Medulla oblongata (tissue), 1 donor: ENCODE measurements at regions not wholly inside any gene's neighbourhood (a gene's known extent, or its start where the extent isn't known, plus 50 kb on each side); places are given as distances from the start of the nearest gene placed in this dataset.

Experiments
- DNase-seq: peaks from one replicate; pipeline ENCODE4 v3.0.0-alpha.2; 2015; ENCODE audit errors: extremely low spot score

DNA sequence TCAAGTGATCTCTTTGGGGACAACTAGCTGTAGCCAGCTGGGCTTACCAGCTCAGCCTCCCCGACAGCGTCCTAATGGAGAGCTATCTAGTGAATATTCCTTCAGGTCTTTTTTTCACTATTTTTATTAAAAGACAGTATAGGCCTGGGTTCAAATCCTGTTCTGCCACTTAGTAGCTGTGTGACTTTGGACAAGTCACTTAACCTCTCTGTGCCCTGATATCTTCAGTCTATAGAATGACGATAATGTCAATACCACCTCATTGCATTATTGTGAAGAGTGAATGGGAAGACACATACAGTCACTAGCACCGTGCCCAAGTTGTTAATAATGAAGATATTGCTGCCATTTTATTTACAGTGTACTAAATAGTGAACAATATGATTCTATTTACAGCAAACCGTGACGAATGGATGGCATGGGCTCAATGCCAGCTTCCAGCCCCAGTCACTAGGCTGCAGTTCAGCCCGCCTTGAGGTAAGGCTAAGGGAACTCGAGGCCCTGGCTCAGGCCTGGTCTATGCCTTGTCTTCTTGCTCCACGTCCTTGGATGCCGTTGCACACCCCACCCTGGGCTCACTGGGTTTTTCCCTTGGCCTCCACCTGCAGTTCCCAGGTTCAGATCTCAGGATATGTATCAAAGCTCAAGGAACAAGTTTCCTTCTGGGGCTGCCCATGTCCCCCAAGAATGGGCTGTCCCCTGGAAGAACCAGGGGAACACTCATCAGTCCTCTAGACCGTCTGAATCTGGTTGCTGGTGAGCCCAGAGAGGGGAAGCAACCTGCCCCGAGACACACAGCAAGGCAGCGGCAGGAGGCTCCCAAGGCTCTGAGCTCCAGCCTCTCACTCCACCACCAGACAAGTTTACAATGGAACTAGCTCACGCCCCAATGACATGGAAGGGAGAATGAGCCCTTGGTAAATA lies 95.4 kb upstream of the TNRC6C start:
- DNase-seq: no peak

DNA sequence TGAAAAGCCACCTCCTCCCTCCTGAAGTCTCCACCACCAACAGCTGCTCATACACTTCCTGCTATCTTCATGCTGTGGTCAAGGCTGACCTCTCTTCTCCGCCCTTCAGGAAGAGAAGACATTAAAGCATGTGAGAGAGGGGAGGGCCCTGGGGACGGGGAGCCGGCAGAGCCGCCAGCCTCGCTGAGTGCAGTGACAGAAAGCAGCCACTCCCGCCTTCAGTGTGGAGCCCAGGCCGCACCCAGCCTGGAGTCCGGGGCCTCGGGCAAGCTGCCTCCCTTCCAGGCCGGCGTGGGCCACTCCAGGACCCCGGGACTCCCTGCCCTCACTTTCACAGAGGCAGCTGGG lies 94.7 kb upstream of the TNRC6C start:
- no peak for DNase-seq

DNA sequence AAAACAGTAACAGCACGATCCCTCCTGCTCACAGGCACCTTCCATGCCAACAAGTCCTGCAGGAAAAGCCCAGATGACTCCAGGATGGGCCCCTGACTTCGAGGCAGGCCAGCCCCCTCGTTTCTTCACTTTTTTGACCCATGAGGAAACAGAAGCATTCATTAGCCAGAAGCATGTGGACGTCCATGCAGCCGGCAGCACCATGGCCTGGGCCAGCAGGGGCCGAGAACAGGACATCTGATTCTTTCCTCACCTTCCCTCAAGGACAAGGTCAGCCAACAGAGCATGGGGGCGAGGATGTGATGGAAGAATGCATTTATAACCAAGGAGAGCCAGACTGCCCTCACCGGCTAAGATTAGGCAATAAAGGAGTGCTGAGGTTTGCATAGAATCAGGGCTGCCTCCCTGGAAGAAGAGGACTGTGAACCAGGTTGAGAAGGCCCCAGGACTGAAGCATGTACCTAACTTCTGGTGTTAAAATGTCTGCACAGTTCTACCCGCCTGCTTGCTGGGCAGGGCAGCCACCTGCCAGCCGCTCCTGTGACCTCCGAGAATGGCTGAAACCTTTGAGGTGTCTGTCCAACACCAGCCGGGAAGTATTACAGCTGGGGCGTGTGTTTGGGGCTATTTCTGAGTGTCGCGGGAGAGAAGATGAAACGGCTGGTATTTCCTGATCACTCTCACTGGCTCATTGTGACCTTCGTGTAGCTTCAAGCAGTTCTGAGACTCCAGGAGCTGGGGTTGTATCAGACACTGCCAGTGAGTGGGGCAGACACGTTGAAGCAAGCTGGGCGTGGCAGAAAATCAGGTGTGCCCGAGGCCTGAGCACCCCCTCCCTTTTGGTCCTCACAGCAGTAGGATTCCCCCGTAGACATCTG lies 94.0 kb upstream of the TNRC6C start:
- DNase-seq: no peak

DNA sequence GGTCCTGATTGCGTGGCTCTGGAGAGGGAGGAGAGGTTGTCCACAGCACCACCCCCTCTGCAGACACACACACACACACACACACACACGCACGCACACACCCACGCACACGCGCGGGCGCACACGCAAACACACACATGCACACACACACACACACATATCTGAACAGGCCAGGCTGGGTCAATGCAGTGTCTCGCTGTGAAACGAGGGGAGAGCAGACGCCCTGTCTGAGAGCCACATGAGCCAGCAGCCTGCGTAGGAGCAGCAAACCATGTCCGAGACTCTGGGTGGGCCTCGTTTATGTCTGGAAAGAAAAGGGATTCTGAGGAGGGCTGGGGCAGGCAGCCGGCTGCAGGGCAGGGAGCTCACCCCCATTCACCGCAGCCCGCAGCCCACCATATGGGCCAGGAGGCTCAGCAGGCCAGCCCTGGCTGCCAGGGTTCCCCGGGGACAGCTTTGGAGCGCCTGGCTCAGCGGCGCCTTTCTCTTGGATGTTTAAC lies 93.3 kb upstream of the TNRC6C start:
- DNase-seq: no peak

DNA sequence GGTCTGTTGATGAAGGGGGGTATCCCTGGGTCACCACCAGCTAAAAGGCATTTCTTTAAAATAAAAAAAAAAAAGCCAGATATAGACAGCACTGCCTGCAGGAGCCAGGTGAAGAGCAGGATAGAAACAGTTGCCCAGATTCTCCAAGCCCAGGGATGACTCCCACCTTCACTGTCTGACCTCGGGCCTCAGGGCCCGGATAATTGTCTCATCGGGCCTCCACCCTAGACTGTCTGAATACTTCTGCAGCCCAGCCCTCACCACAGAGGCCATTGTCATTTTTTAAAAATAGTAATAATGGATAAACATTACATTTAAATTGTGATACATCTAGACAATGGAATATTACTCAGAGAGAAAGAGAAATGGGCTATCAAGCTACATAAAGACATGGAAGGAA lies 92.8 kb upstream of the TNRC6C start:
- no peak for DNase-seq

DNA sequence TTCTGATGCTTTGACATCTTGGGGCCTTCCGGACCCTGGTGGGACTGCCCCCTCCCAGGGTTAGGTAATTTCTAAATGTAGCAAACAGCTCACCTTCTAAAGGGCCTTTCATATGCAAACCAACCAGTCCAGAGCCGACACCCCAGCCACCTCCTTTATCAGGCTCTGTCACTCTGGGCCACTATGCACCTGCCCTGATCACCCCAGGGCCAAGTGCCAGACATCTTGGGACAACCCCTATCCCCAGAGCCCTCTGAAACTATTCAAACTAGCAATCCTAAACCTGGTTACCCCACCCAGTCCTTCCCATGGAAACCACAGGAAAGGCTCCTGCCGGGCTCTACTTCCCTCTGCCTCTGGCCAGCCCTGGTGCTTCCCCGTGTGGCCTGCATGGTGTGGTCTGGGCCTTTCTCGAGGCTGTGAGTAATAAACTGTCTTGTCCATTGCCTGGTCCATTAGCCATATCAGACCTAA lies 91.2 kb upstream of the TNRC6C start:
- DNase-seq: no peak

DNA sequence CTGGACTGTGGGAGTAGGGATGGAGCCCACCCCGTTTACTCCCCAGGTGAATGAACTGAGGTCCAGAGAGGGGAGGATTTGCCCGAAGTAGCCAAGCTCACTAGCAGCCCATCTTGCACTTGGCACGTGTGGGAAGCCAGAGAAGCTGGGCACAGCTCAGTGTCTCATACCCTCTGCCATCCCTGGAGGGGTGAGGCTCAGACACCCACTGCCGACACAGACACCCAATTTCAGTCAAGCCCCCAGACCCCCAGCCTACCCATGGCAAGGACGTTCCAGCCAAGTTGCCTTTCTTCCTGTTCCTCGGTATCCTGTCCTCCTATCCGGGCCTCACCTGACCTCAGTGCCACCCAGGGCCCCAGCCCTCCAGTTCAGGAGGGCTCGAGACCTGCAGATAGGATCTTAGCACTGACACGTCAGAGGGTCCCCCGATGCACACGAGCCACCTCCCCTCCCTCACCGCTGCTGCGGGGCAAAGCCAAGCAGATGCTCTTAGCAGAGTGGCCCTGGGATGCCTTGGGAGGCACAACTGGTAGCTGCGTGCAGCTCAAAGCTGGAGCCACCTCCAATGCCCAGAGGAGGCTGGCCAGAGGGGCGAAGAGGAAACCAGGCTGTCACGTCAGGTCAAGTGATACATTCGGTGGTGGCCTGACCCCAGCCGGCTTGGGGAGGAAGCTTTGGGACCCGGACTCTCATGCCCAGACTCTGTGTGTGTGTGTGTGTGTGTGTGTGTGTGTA lies 90.4 kb upstream of the TNRC6C start:
- DNase-seq: no peak

DNA sequence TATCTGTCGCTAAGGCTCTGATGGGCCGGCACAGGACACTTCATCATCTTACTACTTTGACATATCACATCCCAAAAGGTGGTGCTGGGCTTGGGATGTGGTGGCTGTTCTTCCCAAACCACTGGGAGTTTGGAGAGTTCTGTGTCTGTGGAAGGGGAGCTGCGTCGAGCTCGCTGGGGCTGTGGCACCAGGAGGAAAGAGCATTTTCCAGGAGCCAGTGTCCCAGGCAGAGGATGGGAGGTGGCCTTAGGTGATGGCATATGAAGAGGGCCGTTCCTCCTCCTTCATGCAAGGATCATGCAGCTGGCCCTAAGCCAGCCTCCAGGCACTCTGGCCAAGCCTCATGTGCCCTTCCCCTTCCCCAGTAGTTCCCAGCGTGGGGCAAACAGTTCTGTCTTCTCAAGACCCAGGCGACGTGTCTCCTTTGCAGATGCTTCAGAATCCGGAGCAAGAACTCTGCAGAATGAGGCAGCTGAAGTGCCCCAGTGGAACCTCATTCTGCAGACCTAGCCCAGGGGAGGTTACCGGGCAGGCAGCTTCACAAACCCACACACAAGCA lies 89.4 kb upstream of the TNRC6C start:
- DNase-seq: no peak

DNA sequence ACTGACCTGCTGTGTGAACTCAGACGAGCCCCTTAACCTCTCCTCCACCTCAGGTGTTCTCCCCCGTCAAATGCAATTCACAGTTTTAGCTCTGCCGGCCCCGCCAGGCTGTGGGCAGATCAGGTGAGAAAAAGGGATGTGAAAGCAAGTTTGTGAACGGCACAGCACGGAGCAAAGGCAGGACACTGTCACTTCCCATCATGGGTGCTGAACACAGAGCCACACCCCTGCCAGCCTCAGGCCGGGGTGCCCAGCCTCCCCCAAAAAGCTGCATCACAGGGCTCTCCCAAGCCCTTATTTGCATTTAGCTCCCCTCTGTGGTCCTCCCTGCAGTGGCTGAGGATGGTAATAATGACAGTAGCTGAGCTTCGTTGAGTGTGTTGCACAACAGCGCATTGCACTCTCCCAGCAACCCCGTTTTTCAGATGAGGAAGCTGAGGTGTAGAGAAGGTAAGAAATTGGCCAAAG lies 88.8 kb upstream of the TNRC6C start:
- no peak for DNase-seq

DNA sequence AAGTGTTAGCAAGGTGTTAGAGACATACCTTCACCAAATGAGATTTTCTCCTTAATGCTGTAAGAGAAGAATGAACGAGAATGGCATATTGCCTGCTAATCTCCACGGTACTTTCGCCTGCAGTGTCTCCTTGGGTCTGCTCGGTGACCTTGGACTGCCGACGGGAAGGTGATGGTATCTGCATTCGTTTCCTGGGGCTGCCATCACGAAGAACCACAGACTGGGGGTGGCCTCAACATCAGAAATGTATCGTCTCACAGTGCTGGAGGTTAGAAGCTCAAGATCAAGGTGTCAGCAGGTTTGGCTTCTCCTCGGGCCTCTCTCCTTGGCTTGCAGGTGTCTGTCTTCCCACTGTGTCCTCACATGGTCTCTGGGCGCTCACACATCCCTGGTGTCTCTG lies 86.3 kb upstream of the TNRC6C start:
- DNase-seq: no peak

DNA sequence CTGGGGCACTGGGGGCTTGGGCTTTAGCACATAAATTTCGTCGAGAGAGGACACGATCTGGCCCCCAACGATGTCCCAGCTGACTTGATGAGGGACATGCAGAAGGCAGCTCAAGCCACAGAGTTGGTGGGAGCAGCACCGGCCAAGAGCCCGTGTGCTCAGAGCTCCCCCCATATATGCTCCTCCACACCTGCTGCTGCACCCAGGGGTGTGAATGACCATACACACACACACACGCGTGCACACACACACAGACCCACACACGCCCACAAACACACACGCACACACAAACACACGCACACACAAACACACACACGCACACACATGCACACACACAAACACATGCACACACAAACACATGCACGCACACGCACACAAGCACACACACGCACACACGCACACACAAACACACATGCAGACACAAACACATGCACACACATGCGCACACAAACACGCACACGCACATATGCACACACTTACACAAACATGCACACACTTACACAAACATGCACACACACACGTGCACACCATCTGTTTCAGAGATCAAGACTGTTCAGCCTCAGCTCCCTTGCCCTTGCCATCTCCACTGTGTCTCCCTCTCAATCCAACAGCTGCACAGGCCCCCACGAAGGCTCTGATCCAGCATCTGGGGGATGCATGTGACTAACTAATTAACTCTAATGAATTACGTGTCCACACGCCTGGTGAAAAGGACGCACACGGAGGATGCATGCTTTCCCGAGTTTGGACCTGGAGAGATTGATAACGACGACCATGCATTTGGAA lies 85.6 kb upstream of the TNRC6C start:
- DNase-seq: no peak

DNA sequence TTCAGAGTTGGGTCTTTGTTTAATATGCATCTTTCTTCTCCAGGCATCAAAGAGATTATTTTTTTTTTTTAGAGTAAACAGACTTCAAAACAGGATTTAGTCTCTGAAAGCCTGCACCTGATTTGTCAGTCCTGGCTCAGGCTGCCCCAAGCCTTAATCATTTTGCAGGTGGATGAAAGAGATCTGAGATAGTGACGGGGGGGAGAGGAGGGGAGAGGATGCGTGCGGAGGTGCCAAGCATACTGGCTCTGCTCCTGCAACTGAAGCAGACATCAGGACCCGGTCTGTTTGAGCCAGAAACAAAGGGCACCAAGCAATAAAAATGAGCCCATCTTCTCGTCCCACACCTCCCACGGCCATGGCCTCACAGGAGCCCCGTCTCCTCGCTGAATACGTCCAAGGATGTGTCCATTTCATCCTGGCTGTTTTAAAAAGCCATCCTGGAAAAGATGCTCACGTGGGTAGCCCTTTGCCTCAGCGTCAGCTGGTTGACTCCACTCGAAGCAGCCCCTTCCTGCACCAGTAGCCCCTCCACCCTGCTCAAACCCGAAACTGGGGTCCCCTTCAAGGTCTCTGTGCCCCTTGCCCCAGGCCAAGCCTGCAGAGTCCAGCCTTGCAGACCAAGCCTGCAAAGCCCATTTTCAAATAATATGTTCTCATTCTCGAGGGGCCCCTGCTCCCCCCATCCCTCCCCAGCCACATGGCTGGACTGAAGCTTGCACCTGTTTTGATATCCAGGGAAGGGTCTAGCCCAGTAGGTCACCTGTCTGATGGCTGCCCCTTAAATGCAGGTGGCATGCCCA lies 84.8 kb upstream of the TNRC6C start:
- DNase-seq: no peak

DNA sequence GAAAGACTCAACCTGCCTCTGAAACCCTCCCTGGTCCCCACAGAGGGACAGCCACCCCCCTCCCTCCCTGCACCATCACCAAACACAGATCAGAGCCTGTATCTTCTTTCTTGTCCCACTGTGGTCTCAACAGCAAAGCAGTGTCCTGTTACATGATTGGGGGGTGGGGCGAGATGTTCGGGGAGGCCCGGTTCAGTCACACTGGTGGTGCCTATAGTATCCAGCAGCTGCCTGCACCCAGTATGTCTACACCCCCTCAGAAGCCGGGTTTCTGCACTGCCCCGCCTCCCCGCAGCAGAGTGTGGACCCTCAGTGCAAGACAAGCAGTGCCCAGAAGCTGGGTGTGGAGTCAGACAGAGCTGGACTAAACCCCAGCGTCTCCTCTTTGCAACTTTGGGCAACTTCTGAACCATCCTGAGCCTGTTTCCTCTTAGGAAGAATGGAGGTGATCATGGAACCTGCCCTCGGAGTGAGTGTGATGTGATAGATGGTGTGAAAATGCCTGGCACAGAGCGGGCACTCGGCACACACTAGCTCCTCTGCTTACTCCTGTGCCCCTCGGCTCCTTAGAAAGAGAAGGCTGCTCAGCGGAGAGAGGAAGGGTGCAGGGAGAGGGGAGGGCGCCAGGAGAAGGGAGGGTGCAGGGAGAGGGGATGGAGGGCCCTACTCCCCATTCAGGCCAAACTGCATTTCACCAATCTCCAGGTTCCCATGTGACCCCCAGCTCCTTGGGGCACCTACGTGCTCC lies 84.0 kb upstream of the TNRC6C start:
- DNase-seq: no peak

DNA sequence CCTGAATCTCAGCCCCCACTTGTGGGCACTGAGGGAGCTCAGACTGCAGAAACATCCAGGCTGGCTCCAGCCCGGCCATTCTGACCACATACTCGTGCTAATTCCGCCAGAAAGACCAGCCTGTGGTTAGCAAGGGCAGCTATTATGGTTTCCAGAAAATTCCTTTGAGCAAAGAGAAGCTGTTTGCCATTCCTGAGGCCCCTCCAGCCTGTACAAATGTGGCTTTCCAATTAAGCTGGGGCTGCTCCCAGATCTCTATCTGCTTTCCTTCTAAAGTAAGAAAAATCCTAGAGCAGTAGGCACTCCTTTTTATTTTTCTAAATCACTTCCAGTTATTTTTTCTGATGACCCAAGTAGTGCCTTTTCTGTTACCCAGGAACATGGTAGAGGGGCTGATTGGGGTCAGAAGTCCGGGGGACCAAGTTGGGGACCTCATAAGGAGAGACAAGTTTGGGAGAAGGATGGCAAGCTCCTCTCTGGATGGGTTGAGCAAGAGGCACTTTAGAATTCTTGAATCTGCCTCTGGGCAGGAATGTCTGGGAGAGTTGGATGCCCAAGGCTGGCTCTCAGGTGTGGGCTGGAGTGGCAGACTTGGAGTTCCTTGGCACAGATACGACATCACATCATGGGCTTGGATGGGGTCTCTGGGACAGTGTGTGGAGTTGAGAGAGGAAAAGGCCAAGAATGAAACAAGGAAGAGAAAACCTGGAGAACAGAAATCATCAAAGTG lies 83.3 kb upstream of the TNRC6C start:
- DNase-seq: no peak

DNA sequence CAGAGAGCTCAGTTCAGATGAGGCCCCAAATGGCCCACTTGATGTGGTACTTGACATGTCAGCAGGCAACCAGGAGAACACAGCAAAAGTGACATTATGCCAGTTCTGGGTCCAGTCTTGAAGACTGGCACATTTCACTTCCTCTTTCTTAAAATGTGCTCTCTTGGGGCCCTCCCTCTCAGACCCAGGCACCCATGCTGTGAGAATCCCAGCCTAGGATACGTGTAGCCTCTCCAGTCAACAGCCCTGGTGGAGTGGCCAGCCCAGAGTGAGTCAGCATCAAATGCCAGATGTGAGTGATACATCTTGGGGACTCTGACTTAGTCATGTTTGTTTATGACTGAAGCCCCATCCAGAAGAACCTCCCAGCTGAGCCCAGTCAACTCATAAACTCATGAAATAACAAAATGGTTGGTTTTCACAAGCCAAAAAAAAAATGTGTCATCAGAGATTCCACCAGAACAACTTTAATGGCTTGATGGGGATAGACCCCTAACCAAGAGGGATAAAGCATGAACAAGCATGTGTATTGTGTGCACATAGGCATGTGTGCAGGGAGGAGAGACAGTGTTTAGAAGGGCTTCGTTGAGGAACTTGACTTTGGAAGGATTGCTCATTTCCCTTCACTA lies 82.5 kb upstream of the TNRC6C start:
- DNase-seq: no peak

DNA sequence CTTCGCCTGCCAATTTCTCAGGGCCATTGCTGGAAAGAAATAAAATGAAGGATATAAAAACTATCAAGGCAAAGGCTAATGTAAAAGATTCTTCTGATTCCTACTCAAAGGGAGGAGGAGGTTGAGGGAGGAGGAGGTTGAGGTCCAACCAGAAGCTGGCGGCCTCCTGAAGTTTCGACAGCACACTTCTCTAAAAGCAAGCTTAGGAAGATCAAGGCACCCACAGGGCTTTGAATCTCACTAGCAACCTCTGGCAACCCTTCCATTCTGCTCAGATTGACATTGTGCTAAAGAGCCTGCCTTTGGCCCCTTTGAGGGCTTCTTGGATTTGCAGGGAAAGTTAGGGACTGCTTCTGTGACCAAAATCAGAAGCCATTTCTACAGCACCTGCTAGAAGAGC lies 81.5 kb upstream of the TNRC6C start:
- DNase-seq: no peak

DNA sequence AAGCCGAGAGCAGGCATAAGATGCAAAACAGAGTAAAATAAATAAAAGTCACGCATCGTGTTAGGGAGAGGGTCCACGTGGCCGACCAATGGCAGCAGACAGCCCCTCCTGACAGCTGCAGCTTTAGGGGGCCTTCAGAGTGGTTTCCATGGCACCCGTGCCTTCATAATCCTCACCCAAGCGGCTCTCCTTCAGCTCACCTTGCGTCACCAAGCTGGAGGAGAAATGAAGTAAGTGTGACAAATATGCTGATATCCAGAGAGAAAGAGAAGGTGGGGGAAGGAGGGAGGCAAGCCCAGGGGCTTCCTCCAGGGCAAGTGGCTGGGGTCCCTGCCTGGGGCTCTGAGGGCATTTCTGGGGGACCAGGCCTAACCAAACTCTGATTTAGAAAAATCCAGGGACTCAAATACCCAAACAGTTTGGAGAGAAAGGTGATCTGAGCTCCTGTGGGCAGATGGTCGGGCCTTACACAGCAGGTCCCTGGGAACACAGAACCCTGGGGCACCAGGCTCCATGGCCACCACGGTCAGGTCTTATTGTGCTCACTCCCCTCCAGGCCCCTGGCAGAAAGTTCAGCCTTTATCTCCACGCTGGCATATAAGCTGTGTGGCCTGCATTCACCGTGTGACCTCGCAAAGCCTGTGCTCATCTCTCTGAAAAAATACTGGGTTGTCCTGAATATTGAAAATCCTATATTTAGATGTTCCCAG lies 80.7 kb upstream of the TNRC6C start:
- DNase-seq: no peak
